ENCODE measurements at regions not wholly inside any gene's neighbourhood (a gene's known extent, or its start where the extent isn't known, plus 50 kb on each side); places are given as distances from the start of the nearest gene placed in this dataset.

- TF ChIP-seq, protein P1, sequence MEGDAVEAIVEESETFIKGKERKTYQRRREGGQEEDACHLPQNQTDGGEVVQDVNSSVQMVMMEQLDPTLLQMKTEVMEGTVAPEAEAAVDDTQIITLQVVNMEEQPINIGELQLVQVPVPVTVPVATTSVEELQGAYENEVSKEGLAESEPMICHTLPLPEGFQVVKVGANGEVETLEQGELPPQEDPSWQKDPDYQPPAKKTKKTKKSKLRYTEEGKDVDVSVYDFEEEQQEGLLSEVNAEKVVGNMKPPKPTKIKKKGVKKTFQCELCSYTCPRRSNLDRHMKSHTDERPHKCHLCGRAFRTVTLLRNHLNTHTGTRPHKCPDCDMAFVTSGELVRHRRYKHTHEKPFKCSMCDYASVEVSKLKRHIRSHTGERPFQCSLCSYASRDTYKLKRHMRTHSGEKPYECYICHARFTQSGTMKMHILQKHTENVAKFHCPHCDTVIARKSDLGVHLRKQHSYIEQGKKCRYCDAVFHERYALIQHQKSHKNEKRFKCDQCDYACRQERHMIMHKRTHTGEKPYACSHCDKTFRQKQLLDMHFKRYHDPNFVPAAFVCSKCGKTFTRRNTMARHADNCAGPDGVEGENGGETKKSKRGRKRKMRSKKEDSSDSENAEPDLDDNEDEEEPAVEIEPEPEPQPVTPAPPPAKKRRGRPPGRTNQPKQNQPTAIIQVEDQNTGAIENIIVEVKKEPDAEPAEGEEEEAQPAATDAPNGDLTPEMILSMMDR (IDR thresholded peaks at IDR 0.05) = no peak
- TF ChIP-seq USF1 (IDR thresholded peaks at IDR 0.05; ENCODE audit: borderline replicate concordance, low read depth) (no peak), NFIC (IDR thresholded peaks at IDR 0.05; ENCODE audit: borderline replicate concordance) (no peak), TEAD4 (IDR thresholded peaks at IDR 0.05; ENCODE audit: borderline replicate concordance, insufficient read depth) (no peak), POLR2AphosphoS5 (IDR thresholded peaks at IDR 0.05; ENCODE audit: low read depth, low read length) (no peak), GATA2 (CRISPR knock-in tag; IDR thresholded peaks at IDR 0.05) (no peak), CHD2 (IDR thresholded peaks at IDR 0.05; ENCODE audit: low read length, partially characterized antibody) (no peak), IRF3 (IDR thresholded peaks at IDR 0.05; ENCODE audit: low read depth, low read length) (no peak)
Observed at GRCh38 chr13:97692628-97693027, 258.7 kb downstream of the RAP2A start.
